Lower lobe of right lung (tissue), 2 donors: ENCODE measurements at regions not wholly inside any gene's neighbourhood (a gene's known extent, or its start where the extent isn't known, plus 50 kb on each side); places are given as distances from the start of the nearest gene placed in this dataset.

Experiments
- ATAC-seq, 2 donors: fragments of 200-7000 bp; cut with Tn5 transposase; one replicate each; pipeline ENCODE4 v1.9.1; 2020 to 2022; ENCODE audit warnings: mild to moderate bottlenecking in 2 of 2, moderate library complexity in 2 of 2
- DNase-seq: peaks from one replicate; pipeline ENCODE4 v3.0.0-alpha.2; 2020
- H3K27ac ChIP-seq: fragments of 200-600 bp; one replicate; pipeline ENCODE4 v1.8.0; 2022
- H3K27me3 ChIP-seq: fragments of 200-600 bp; one replicate; pipeline ENCODE4 v1.8.0; 2022; ENCODE audit warnings: low read depth
- H3K36me3 ChIP-seq: fragments of 200-600 bp; one replicate; pipeline ENCODE4 v1.8.0; 2022; ENCODE audit warnings: mild to moderate bottlenecking
- H3K4me1 ChIP-seq: fragments of 200-600 bp; one replicate; pipeline ENCODE4 v1.8.0; 2022
- H3K4me3 ChIP-seq: fragments of 200-600 bp; one replicate; pipeline ENCODE4 v1.8.0; 2022; ENCODE audit warnings: mild to moderate bottlenecking
- H3K9me3 ChIP-seq: fragments of 200-600 bp; one replicate; pipeline ENCODE4 v1.8.0; 2022
- intact Hi-C: fragments of 100-400 bp; cut with DNase I; formaldehyde crosslinking; loops from one replicate; pipeline ENCODE4 v1.11.0; 2022
- TF ChIP-seq, protein P1 (sequence below): fragments of 200-600 bp; IDR thresholded peaks from one replicate; pipeline ENCODE4 v1.8.0; 2022; ENCODE audit warnings: antibody characterized with exemption, mild to moderate bottlenecking
- donor health status: DM: no; HTN: yes; CAD: no; lungs with severe emphysema.

DNA sequence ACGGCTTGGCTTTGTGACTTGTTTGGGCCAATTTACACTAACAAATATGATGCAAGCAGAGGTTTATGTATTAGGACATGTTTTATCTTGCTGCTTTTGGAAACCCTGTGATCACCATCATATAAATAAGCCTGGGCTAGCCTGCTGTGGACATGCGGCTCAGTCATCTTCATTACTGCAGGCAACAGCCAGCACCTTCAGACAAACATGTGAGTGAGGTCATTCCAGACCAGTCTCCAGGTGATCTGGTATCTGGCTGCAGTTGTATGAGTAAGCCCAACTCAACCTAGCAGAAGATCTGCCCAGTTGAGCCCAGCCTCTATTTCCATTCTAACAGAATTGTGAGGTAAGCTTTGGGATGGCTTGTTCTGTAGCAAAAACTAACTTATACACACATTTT is 254.6 kb upstream of the ATP5MC3 start:
- ATAC-seq (no peak), DNase-seq (no peak)
- TF ChIP-seq, protein P1, sequence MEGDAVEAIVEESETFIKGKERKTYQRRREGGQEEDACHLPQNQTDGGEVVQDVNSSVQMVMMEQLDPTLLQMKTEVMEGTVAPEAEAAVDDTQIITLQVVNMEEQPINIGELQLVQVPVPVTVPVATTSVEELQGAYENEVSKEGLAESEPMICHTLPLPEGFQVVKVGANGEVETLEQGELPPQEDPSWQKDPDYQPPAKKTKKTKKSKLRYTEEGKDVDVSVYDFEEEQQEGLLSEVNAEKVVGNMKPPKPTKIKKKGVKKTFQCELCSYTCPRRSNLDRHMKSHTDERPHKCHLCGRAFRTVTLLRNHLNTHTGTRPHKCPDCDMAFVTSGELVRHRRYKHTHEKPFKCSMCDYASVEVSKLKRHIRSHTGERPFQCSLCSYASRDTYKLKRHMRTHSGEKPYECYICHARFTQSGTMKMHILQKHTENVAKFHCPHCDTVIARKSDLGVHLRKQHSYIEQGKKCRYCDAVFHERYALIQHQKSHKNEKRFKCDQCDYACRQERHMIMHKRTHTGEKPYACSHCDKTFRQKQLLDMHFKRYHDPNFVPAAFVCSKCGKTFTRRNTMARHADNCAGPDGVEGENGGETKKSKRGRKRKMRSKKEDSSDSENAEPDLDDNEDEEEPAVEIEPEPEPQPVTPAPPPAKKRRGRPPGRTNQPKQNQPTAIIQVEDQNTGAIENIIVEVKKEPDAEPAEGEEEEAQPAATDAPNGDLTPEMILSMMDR = no peak
- no peaks in the 10 kb centered on the region for H3K36me3 ChIP-seq
- intact Hi-C loops = no loop called here
- no peaks in the 10 kb centered on the region for H3K9me3 ChIP-seq
- no peak overlapping the region for H3K27ac ChIP-seq
- no peaks in the 10 kb centered on the region for H3K27me3 ChIP-seq
- H3K4me1 ChIP-seq = no peaks in the 10 kb centered on the region
- no peak overlapping the region for H3K4me3 ChIP-seq

DNA sequence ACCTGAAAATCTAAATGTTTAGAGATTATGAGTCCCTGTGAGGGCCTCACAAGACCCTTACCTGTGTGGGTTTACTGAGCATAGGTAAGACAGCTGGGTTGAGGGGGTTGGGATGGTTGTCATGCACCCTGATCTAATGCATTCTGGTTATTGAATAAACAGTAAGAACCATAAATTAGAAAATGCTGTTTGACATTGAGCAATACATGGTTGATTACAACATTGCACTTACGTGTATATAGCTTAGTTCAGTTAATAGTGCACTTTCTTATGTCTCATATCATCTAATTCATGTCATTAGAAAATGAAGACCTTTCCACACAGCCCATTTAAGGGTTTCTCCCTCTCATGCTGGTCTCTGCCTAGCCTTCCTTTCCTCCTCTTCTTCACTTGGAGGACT is 253.5 kb upstream of the ATP5MC3 start:
- ATAC-seq = no peak
- Histone ChIP-seq H3K27ac (no peak overlapping the region), H3K4me1 (no peaks in the 10 kb centered on the region), H3K9me3 (no peaks in the 10 kb centered on the region), H3K27me3 (no peaks in the 10 kb centered on the region), H3K4me3 (no peak overlapping the region), H3K36me3 (no peaks in the 10 kb centered on the region)
- intact Hi-C loops = no loop called here
- TF ChIP-seq, protein P1 = no peak
- DNase-seq = no peak

DNA sequence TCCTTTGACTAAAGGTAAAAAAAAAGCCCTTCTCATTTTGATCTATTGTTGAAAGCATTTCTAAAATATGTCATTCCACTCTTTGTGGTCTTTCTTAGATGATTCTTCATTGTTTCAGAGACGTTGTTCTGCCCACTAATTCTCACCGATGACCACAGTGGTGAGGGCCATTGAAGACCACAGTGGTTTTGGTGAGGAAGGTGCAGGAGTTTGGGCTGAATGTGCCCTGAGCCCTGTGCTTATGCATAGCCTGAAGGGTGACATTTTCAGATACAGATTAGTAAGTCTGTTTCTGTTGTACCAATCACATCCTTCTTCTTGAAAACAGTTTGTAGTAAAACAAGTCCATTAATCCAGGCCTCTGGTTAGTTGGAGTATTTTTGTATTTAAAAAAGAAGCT is 251.3 kb upstream of the ATP5MC3 start:
- H3K4me1 ChIP-seq = no peaks in the 10 kb centered on the region
- no peak for DNase-seq
- TF ChIP-seq, protein P1 = no peak
- intact Hi-C loops = no loop called here
- H3K27me3 ChIP-seq = no peaks in the 10 kb centered on the region
- peaks cover 6% of the 10 kb centered on the region for H3K9me3 ChIP-seq
- no peaks in the 10 kb centered on the region for H3K36me3 ChIP-seq
- H3K4me3 ChIP-seq = no peak overlapping the region
- no peak overlapping the region for H3K27ac ChIP-seq
- ATAC-seq = no peak

DNA sequence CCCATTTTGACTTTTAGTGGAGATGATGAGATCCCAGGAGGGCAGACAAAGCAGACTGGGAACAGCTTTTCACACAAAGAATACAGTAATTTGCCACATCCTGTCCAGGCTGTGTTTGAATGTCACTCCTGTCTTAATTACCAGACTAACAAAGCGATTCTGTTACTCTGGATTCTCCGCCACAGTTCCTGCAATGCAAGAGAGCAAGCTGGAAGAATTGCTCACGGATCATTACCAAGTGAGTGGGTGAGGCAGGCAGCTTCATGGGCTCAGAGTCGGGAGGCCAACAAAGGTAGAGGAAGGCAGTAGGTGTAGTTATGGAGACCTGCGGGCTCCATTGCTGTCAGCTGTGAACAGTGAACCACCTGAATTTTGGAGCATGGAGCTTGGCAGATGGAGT is 250.5 kb upstream of the ATP5MC3 start:
- intact Hi-C loops = no loop called here
- Histone ChIP-seq H3K27me3 (no peaks in the 10 kb centered on the region), H3K4me3 (no peak overlapping the region), H3K27ac (no peak overlapping the region), H3K4me1 (no peaks in the 10 kb centered on the region), H3K36me3 (no peaks in the 10 kb centered on the region), H3K9me3 (peaks cover 6% of the 10 kb centered on the region)
- no peak for ATAC-seq
- DNase-seq = no peak
- TF ChIP-seq, protein P1 = no peak

DNA sequence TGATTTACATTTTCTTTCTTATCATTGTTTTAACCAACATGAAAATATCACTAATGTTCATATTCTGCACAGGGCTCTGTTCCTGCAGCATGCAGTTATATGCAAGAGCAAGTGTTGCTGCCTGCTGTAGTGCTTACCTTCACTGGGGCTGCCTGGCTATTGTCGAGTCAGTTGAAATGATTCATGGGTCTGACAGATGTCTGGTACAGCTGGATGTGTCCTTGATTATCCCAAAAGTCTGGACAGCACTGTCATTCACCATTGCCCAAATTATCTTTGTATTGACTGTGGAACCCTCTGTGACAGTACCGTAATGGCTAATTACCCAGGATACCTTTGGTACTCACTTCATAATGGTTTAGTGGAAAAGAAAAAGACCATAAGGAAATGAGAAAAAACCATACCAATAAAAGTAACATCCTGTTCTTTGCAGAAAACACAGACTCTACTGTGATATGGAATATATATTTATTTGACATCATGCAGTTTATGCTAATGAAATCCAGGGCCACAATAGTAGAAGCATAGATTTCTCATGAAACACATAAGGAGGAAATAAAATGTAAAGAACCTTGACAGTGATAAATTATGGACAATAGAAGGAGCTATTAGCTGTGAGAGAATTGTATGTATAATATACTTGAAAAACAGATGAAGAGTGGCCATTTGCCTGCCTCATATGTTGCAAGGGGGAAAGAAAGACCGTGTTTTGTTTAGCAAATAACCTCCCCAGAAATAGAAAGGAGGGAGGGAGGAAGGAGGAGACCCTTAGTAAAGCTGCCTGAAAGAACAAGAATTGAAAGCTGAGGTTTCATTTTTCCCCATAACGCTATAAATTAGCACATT is 249.8 kb upstream of the ATP5MC3 start:
- Histone ChIP-seq H3K36me3 (no peaks in the 10 kb centered on the region), H3K4me1 (no peaks in the 10 kb centered on the region), H3K4me3 (no peak overlapping the region), H3K27me3 (no peaks in the 10 kb centered on the region), H3K9me3 (peaks cover 6% of the 10 kb centered on the region), H3K27ac (no peak overlapping the region)
- DNase-seq (no peak), ATAC-seq (no peak)
- TF ChIP-seq, protein P1 = no peak
- intact Hi-C loops = no loop called here
